Ammon's horn (tissue), 1 donor: ENCODE measurements at regions not wholly inside any gene's neighbourhood (a gene's known extent, or its start where the extent isn't known, plus 50 kb on each side); places are given as distances from the start of the nearest gene placed in this dataset.

Experiments used
- DNase-seq: peaks from one replicate; pipeline ENCODE4 v3.0.0-alpha.2; 2016; ENCODE audit warnings: low spot score

GRCh38 chr16:48942996-48943395 lies 333.0 kb upstream of the N4BP1 start:
- DNase-seq = no peak

- no peak for DNase-seq
Measured at GRCh38 chr16:48936811-48937210, 326.8 kb upstream of the N4BP1 start.

- DNase-seq = no peak
Measured at GRCh38 chr16:48932216-48932855, 322.4 kb upstream of the N4BP1 start.

- no peak for DNase-seq
Measured at GRCh38 chr16:48930951-48931553, 321.1 kb upstream of the N4BP1 start.

- DNase-seq = no peak
Measured at GRCh38 chr16:48919791-48920190, 309.8 kb upstream of the N4BP1 start.

- DNase-seq = no peak
Measured at GRCh38 chr16:48918520-48919258, 308.7 kb upstream of the N4BP1 start.

- no peak for DNase-seq
Measured at GRCh38 chr16:48916566-48916965, 306.6 kb upstream of the N4BP1 start.

GRCh38 chr16:48914070-48914469 lies 304.1 kb upstream of the N4BP1 start:
- no peak for DNase-seq

GRCh38 chr16:48913384-48913783 lies 303.4 kb upstream of the N4BP1 start:
- no peak for DNase-seq

GRCh38 chr16:48912360-48912759 lies 302.4 kb upstream of the N4BP1 start:
- DNase-seq = no peak

GRCh38 chr16:48911700-48912099 lies 301.7 kb upstream of the N4BP1 start:
- DNase-seq = no peak

- DNase-seq = no peak
Measured at GRCh38 chr16:48910214-48910613, 300.2 kb upstream of the N4BP1 start.

GRCh38 chr16:48909231-48909630 lies 299.3 kb upstream of the N4BP1 start:
- DNase-seq = no peak

- no peak for DNase-seq
Measured at GRCh38 chr16:48907906-48908634, 298.1 kb upstream of the N4BP1 start.

GRCh38 chr16:48905632-48906505 lies 295.9 kb upstream of the N4BP1 start:
- no peak for DNase-seq

GRCh38 chr16:48904333-48904732 lies 294.4 kb upstream of the N4BP1 start:
- DNase-seq = no peak

- DNase-seq = no peak
Measured at GRCh38 chr16:48903039-48903438, 293.1 kb upstream of the N4BP1 start.

GRCh38 chr16:48901712-48902374 lies 291.9 kb upstream of the N4BP1 start:
- DNase-seq = no peak

- DNase-seq = no peak
Measured at GRCh38 chr16:48899500-48899899, 289.5 kb upstream of the N4BP1 start.

GRCh38 chr16:48897698-48898205 lies 287.8 kb upstream of the N4BP1 start:
- DNase-seq = no peak

GRCh38 chr16:48895142-48895541 lies 285.2 kb upstream of the N4BP1 start:
- DNase-seq = no peak
